Endothelial cell (in vitro differentiated cells): ENCODE measurements at regions not wholly inside any gene's neighbourhood (a gene's known extent, or its start where the extent isn't known, plus 50 kb on each side); places are given as distances from the start of the nearest gene placed in this dataset.

Experiments
- DNase-seq: peaks from one replicate; pipeline ENCODE4 v3.0.0; 2021; ENCODE audit warnings: low spot score
- H3K27ac Mint-ChIP-seq: one replicate; pipeline ENCODE4 v1.8.0; 2021; ENCODE audit warnings: mixed read lengths, inconsistent platforms; ENCODE audit not compliant: unreplicated experiment
- H3K27me3 Mint-ChIP-seq: one replicate; pipeline ENCODE4 v1.8.0; 2021; ENCODE audit warnings: mild to moderate bottlenecking, moderate library complexity, mixed read lengths, inconsistent platforms; ENCODE audit not compliant: unreplicated experiment
- H3K36me3 Mint-ChIP-seq: one replicate; pipeline ENCODE4 v1.8.0; 2021; ENCODE audit warnings: mild to moderate bottlenecking, low read depth, mixed read lengths, inconsistent platforms; ENCODE audit not compliant: unreplicated experiment
- H3K4me1 Mint-ChIP-seq: one replicate; pipeline ENCODE4 v1.8.0; 2021; ENCODE audit warnings: mild to moderate bottlenecking, mixed read lengths, inconsistent platforms; ENCODE audit not compliant: unreplicated experiment
- H3K4me3 Mint-ChIP-seq: one replicate; pipeline ENCODE4 v1.8.0; 2021; ENCODE audit warnings: mild to moderate bottlenecking, mixed read lengths, inconsistent platforms; ENCODE audit not compliant: unreplicated experiment
- H3K9me3 Mint-ChIP-seq: one replicate; pipeline ENCODE4 v1.8.0; 2021; ENCODE audit warnings: mixed read lengths, inconsistent platforms; ENCODE audit not compliant: unreplicated experiment
- TF ChIP-seq, protein P1 (sequence below): fragments of 200-600 bp; sonication (generic); IDR thresholded peaks from one replicate; pipeline ENCODE4 v1.5.0; 2021; ENCODE audit warnings: antibody characterized with exemption; ENCODE audit not compliant: unreplicated experiment

DNA sequence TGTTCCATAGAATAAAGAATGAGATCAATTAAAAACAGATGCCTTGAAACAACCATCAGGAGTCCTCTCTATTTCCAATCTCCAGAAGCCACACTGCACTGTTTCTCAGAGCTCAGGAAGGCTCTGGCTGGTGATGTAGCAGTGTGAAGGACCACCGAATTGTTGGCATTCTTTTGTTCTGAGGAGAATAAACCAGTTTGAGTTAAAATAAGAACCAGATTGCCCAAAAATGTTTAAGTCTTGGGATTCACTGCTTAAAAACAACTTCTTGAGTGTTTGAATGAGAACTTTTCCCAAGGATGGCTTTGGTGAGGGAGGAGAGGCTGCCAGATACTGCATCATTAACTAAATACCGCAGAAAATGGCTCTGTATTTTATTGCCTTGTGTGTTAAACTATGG lies 341.2 kb downstream of the C12orf75 start:
- no peaks in the 10 kb centered on the region for H3K36me3 Mint-ChIP-seq
- no peaks in the 10 kb centered on the region for H3K9me3 Mint-ChIP-seq
- DNase-seq, result no peak
- TF ChIP-seq, protein P1, sequence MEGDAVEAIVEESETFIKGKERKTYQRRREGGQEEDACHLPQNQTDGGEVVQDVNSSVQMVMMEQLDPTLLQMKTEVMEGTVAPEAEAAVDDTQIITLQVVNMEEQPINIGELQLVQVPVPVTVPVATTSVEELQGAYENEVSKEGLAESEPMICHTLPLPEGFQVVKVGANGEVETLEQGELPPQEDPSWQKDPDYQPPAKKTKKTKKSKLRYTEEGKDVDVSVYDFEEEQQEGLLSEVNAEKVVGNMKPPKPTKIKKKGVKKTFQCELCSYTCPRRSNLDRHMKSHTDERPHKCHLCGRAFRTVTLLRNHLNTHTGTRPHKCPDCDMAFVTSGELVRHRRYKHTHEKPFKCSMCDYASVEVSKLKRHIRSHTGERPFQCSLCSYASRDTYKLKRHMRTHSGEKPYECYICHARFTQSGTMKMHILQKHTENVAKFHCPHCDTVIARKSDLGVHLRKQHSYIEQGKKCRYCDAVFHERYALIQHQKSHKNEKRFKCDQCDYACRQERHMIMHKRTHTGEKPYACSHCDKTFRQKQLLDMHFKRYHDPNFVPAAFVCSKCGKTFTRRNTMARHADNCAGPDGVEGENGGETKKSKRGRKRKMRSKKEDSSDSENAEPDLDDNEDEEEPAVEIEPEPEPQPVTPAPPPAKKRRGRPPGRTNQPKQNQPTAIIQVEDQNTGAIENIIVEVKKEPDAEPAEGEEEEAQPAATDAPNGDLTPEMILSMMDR, result no peak
- H3K4me3 Mint-ChIP-seq, result no peak overlapping the region
- peaks cover 5% of the 10 kb centered on the region for H3K4me1 Mint-ChIP-seq
- peaks cover 3% of the 10 kb centered on the region for H3K27me3 Mint-ChIP-seq
- H3K27ac Mint-ChIP-seq, result no peak overlapping the region

DNA sequence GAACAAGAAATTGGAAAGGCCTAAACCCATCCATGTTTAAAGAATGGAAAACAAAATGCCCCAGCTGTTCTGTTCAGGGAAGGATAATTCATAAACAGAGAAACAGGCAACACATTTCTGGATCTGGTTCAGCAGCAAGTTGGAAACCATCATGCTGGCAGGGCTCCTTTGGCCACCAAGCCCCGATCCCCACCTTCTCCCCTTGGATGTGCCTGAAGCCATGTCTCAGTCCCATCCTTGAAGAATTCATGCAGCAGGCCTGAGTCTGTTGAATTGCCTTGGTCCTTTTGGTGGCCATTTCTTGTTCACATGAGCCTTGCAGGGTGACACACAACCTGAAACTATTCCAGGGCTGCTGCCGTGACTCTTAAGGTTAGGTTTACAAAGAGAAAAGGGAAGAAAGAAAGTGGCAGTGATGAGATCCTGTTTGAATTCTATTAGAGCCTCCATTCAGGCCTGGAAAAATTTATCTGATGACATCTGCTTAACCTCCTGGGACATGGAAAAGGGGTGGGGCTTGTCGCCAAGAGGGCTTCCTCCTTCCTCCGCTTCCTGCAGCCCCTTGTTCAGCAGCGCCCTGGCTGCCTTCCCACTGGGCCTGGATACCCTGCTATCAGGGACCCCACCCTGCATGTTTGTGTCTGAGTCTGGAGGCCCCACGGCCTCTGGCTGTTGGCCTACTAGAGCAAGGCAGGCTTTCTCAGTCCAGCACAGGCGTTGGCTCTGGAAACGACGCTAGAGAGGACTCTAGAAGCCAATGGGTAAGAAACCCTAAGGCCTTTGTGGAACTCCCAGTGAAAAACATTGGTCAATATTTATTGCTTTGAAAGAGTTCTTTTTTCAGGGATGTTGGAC lies 341.9 kb downstream of the C12orf75 start:
- H3K27me3 Mint-ChIP-seq, result peaks cover 3% of the 10 kb centered on the region
- H3K36me3 Mint-ChIP-seq, result no peaks in the 10 kb centered on the region
- DNase-seq, result no peak
- H3K4me3 Mint-ChIP-seq, result no peak overlapping the region
- no peak overlapping the region for H3K27ac Mint-ChIP-seq
- TF ChIP-seq, protein P1, result no peak
- H3K4me1 Mint-ChIP-seq, result peaks cover 6% of the 10 kb centered on the region
- no peaks in the 10 kb centered on the region for H3K9me3 Mint-ChIP-seq

DNA sequence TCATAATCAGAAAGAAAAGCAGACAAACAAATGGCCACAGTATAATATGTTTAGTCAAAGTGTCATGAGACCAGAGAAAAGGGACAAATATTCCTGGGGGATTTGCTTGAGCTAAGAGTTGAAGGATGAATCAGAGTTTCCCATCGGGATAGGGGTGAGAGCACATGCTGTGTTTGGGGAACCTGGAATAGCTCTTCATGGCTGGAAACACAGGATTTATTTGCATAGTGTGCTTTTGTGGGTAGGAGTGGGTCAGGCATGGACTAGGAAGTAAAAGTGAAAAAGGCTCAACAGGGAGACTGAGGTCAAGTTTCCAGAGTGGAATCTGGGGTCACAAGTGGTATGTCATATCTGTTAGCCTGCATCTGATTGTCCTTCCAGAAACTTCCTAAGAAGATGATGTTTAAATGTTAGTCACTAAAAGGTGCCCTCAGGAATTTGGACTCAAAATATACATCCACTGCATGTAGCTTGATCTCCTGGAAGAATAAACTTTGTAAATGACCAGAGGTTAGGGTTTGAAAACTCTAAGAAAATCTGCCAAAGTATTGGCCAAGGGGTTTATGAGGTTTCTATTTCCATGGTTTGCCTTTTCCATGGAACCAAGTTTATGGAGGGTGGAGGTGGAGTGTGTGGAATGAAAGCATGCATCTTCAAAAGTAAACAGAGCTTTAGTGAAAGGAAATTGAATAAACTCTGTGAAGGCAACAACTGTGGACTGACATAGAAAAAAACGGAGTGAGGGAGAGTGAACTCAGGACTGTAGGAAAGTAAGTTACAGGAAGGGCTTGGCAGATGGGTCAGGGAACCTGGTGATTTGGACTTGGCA lies 344.6 kb downstream of the C12orf75 start:
- Mint-ChIP-seq H3K27ac (peak overlapping the region; percentile 42), H3K4me3 (no peak overlapping the region), H3K27me3 (peaks cover 3% of the 10 kb centered on the region), H3K4me1 (peaks cover 6% of the 10 kb centered on the region), H3K9me3 (no peaks in the 10 kb centered on the region), H3K36me3 (peaks cover 1% of the 10 kb centered on the region)
- no peak for DNase-seq
- TF ChIP-seq, protein P1, result no peak

DNA sequence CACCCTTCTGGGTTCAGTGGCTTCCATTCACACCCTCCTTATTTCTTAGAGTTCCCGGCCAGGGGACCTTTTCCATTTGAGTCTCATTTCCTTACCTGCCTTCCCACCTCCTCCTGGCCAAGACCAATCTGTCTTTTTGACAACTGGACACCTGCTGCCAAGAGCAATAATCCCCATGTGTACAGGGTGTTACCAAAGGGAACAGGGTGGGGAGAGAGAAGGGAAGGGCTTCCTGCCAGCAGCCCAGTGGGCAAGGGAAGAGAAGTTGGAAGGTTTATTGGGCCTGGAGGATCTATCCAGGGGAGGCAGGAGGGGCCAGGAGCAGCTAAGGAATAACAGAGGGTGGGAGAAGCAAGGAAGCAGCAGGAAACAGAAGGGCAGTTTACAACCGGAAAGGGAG lies 346.2 kb downstream of the C12orf75 start:
- DNase-seq, result no peak
- TF ChIP-seq, protein P1, result no peak
- Mint-ChIP-seq H3K4me3 (no peak overlapping the region), H3K27ac (no peak overlapping the region), H3K36me3 (peaks cover 5% of the 10 kb centered on the region), H3K9me3 (no peaks in the 10 kb centered on the region), H3K27me3 (peaks cover 3% of the 10 kb centered on the region), H3K4me1 (peaks cover 6% of the 10 kb centered on the region)
